Aorta (tissue), 5 donors: ENCODE measurements at regions not wholly inside any gene's neighbourhood (a gene's known extent, or its start where the extent isn't known, plus 50 kb on each side); places are given as distances from the start of the nearest gene placed in this dataset.

ENCODE experiments used
- ATAC-seq: fragments of 200-7000 bp; cut with Tn5 transposase; one replicate; pipeline ENCODE4 v1.9.1; 2022; ENCODE audit warnings: moderate library complexity; ENCODE audit not compliant: low FRiP score
- DNase-seq, 2 donors: peaks; one replicate each; pipeline ENCODE4 v3.0.0-alpha.2; 2020
- H3K27ac ChIP-seq, 2 donors: one replicate each; pipeline ENCODE4 v1.5.1; 2013; ENCODE audit warnings: low read length in 2 of 2, mild to moderate bottlenecking in 2 of 2, moderate library complexity in 2 of 2, control low read depth in 1 of 2, inconsistent platforms in 1 of 2, low read depth in 1 of 2
- H3K27me3 ChIP-seq, 2 donors: one replicate each; pipeline ENCODE4 v1.6.1; 2013; ENCODE audit warnings: control low read depth in 1 of 2, low read length in 1 of 2, mild to moderate bottlenecking in 1 of 2, moderate library complexity in 1 of 2; ENCODE audit not compliant: insufficient read depth in 2 of 2, control insufficient read depth in 1 of 2
- H3K36me3 ChIP-seq, 2 donors: one replicate each; pipeline ENCODE4 v1.6.1; 2013; ENCODE audit warnings: control low read depth in 1 of 2, low read length in 1 of 2, mild to moderate bottlenecking in 1 of 2; ENCODE audit not compliant: insufficient read depth in 2 of 2, control insufficient read depth in 1 of 2
- H3K4me1 ChIP-seq, 2 donors: one replicate each; pipeline ENCODE4 v1.6.1; 2013; ENCODE audit warnings: low read length in 2 of 2, control low read depth in 1 of 2, mild to moderate bottlenecking in 1 of 2, moderate library complexity in 1 of 2; ENCODE audit not compliant: insufficient read depth in 2 of 2, control insufficient read depth in 1 of 2
- H3K4me3 ChIP-seq, 2 donors: one replicate each; pipeline ENCODE4 v1.5.1; 2013; ENCODE audit warnings: low read length in 2 of 2, control low read depth in 1 of 2, mild to moderate bottlenecking in 1 of 2
- H3K9me3 ChIP-seq: one replicate; pipeline ENCODE4 v1.6.1; 2013; ENCODE audit warnings: mild to moderate bottlenecking, low read length; ENCODE audit not compliant: control insufficient read depth
- WGBS, 2 donors: extraction: QIAGEN DNeasy Blood & Tissue Kit; methylation state at CpG; one replicate each; pipeline ENCODE4 v1.1.7; 2013; 5-methylcytosine and 5-hydroxymethylcytosine counted together
- intact Hi-C, 2 donors: fragments of 100-400 bp; cut with DNase I; formaldehyde crosslinking; loops; one replicate each; pipeline versions ENCODE4 v1.14.2 to v1.15.0; 2022
- donor health status: healthy with polysubstance abuse.
- donor health status: Bipolar disorder and iron deficiency.
- donor health status: DM: no; HTN: no; CAD: no.
- donor health status: DM: no; HTN: no; CAD: no.
- donor health status: DM: yes; HTN: yes; CAD: no.

DNA sequence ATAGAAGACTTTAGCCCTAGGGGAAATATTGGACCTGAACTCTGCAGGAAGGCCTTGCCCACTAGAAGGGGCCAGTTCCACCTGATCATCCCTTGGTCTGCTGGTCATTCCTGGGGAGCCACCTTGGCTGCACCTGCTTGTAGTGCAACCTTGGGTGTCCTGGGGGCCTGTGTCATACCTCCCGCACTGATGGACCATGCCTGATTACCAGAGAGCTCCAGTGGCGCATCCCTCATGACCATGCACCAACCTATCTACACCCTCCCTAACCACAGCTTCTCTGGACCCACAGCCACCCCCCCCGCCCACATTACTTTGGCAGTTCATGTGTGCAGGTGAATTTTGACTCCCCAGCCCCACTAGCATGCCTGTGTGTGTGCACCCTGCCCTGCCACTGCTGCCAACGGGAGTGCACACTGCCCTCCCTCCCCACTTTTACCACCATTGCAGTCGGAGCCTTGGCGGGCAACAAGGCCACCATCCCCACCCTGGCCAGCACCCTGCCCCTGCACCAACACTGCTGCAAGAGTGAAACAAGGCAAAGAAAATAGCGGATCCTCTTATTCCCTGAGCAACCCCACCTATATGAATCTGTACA, 208.1 kb downstream of the FAM47B start:
- WGBS, 2 donors = 80 to 97% methylated on average over 7 of the region's 7 CpGs
- H3K36me3 ChIP-seq = no peaks in the 10 kb centered on the region
- ATAC-seq (no peak), DNase-seq (no peak)
- H3K27ac ChIP-seq = no peak overlapping the region
- no peak overlapping the region for H3K4me3 ChIP-seq
- H3K4me1 ChIP-seq = no peaks in the 10 kb centered on the region
- no peaks in the 10 kb centered on the region for H3K27me3 ChIP-seq
- H3K9me3 ChIP-seq = no peaks in the 10 kb centered on the region
- intact Hi-C loops = no loop called here

GRCh38 chrX:35166023-35166422, 223.4 kb downstream of the FAM47B start:
- 48 to 89% methylated on average over 2 of the region's 2 CpGs for WGBS, 2 donors
- H3K27me3 ChIP-seq = no peaks in the 10 kb centered on the region
- H3K4me3 ChIP-seq = no peak overlapping the region
- H3K4me1 ChIP-seq = no peaks in the 10 kb centered on the region
- no peaks in the 10 kb centered on the region for H3K9me3 ChIP-seq
- no peak for DNase-seq
- intact Hi-C loops = no loop called here
- no peak overlapping the region for H3K27ac ChIP-seq
- no peak for ATAC-seq
- no peaks in the 10 kb centered on the region for H3K36me3 ChIP-seq
